ENCODE measurements at regions not wholly inside any gene's neighbourhood (a gene's known extent, or its start where the extent isn't known, plus 50 kb on each side); places are given as distances from the start of the nearest gene placed in this dataset.

GRCh38 chr12:74185360-74185759, 352.3 kb upstream of the ATXN7L3B start:
- no peak for TF ChIP-seq CTCF (IDR thresholded peaks at IDR 0.05)
- TF ChIP-seq EZH2 (IDR thresholded peaks at IDR 0.05; ENCODE audit: borderline replicate concordance, insufficient read depth, low read depth, low read length, poor library complexity, severe bottlenecking), result no peak

Measured in B cell (primary cell).